GM19324 (cell line): ENCODE measurements at regions not wholly inside any gene's neighbourhood (a gene's known extent, or its start where the extent isn't known, plus 50 kb on each side); places are given as distances from the start of the nearest gene placed in this dataset.
"Not testable (repeated sequence)": the region's sequence is repeated elsewhere in the genome, so short reads cannot be mapped to it uniquely, and the experiment has no call there.

Experiments
- ATAC-seq: cut with Tn5 transposase; IDR thresholded peaks from one replicate; pipeline ENCODE4 v1.9.1; 2021; ENCODE audit warnings: mild to moderate bottlenecking, moderate library complexity; ENCODE audit not compliant: unreplicated experiment, low FRiP score

DNA sequence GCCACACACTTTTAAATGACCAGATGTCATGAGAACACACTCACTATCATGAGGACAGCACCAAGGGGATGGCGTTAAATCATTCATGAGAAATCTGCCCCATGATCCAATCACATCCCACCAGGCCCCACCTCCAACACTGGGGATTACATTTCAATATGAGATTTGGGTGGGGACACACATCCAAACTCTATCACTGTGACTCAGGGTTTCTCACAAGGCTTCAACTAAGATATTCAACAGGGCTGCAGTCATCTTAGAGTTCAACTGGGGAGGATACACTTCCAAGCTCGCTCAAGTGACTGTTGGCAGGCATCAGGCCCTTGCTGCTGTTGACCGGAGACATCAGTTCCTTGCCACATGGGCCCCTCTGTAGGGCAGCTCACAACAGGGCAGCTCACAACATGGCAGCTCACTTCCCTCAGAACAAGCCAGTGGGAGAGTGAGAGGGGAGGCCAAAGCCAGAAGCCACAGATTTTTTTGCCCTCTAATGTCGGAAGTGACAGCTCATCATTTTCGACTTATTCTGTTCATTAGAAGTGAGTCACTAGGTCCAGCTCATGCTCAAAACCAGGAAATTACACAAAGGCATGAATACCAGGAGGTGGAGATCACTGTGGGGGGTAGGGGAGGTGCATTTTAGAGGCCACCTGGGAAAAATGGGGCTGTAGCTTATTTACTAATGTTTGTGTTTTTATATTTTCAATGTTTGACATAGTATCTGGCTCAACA, 50.8 kb upstream of the PTHLH start:
- no peak for ATAC-seq

DNA sequence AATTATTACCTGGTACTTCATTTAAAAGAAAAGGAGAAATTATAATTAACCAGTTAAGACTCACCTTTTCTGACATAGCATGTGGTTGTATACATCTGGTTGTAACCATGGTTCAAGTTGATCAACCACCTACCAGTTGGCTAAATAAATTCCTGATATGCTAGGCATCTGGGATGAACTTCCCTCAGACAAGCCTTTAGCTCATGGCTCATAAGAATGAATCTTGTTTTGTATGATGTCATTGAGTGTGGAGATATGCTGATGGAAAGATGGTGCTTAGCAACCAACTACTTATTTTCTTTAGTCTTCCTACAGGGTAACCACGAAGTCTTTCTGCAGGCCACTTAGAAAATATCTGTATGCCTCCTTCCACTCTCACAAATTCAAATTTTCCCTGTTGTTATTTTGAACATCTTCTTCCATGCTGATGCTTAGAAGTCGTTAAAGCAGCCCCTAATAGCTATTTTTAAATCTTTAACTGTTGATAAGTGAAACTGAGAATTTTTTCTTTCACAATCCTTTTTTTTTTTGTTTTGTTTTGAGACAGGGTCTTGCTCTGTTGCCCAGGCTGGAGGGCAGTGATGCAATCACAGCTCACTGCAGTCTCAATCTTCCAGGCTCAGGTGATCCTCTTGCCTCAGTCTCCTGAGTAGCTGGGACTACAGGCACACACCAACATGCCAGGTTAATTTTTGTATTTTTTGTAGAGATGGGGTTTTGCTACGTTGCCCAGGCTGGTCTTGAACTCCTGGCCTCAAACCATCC, 51.9 kb upstream of the PTHLH start:
- ATAC-seq, result no peak

DNA sequence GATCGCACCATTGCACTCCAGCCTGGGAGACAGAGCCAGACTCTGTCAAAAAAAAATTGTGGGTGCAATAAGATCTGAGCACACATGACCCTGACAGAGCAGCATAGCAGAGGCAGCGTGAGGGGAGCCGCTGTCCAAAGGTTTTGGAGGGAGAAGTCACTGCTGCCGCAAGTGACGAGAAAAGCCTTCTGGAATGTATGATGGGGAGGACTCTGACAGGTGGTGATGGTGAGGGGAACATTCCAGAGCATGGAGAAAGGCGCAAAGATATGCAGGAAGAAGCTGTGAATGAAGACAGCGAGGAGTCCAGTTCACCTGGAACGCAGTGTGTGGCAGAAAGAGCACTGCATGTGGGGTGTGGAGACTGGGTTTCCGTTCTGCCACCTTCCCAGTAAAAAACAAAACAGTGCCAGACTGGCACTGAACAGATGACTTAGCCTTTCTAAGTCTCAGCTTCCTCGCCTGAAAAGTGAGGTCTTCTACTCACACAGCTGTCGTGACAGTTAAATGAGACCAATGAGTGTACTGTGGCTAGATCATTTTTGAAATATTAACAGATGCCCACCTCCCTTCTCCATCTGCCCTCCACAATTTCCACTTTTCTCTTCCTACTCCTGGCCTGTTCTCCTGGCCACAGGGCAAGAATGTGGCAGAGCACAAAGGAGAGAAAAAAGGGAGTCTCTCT, 53.4 kb upstream of the PTHLH start:
- no peak for ATAC-seq

DNA sequence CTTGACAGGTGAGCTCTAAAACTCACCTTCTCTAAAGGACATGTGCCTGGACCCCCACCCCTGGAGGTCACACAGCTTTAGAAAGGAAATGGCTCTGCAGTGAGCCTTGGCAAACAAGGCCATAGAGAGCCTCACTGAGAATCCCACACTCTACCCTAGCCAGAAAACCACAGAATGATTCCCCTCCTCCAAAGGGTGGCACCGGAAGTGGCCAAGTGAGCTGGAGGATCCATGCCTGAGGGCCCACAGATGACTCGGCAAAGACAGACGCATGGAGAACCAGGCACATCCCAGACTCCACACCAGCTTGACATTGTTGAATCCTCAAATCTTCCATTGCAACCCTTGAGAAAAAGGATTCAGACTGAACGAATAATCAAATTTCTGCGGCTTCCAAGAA, 54.2 kb upstream of the PTHLH start:
- ATAC-seq, result no peak

DNA sequence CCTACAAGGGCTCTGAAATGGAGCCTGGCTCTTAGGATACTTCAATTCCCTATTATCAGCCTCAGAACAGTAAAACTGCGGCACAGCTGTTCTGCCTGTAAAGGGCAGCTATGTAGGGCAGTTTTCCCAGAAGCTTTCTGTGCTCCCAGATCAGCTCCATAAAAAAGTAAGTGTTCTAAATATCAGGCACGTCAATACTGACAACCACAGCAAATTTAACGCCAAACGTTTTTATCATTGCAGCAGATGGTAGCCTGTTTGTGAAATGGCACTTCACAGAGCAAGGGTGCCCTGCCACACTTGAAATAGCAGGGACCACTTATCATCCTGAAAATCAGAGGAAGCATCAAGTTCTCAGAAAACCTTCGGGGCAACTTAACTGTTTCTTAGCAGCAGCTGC, 54.8 kb upstream of the PTHLH start:
- no peak for ATAC-seq

DNA sequence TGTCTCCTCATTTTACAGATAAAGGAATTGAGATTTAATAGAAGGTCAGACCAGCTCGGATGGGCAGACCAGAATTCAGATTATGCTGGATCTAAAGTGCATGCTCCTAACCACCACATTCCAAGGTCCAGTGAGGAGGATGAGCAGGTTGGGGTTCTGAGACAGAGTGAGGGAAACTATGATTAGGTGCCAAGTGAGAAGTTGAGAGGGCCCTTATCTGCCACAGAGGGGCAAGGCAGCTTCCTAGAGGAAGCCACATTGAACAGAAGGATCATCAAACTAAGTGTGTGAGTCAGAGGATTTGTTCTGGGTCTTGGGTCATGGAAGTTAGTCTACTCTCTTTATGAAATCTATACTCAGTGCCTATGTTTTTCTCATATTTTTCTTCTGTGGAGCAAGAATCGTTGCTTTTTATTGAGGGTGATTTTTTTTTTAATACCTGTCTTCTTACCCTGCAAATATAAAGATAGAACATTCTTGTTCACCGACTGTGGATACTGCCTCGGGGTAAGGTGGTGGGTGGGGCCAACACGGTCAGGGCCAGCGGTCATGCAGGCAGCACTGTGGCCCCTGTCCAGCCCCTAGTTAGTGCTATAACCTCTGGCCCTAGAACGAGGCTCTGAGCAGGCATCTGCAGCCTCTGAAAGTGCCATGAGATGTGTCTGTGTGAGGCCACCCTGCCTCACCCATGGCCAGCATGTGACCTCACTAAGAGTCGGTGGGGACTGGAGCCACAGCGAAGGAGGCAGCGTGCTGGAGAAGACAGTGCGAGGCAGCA, 55.6 kb upstream of the PTHLH start:
- no peak for ATAC-seq

DNA sequence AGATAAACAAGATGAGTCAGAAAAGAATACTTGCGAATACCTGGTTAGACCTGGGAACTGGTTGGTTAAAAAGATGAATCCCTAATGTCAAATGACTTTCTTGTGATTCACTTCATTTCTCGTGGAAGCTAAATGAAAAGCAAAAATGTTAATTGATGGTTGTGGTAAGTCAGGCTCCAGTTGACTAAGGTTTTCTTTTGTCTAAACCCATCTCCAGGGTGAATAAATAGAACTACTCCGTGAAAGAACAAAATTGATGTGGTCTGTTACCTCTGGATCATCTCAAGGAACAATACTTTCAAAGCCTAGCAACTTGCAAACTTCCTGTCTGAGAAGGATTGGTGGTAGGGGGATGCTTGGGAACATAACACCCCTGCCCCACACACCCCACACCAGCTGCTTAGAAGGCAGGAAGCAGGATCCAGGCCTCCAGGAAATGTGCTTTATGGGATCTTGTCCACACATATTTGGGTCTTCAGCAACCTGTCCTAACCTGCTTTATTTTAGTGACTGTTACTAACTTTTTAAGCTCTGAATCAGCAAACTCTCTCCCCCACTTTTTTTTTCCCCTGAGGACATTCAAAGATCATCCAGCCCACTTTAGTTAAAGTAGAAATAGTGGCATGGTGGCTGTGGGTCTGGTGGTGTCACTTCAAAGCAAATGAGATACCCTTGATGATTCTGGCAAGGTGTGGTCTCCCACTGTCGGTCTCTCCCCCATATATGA, 60.4 kb upstream of the PTHLH start:
- no peak for ATAC-seq

DNA sequence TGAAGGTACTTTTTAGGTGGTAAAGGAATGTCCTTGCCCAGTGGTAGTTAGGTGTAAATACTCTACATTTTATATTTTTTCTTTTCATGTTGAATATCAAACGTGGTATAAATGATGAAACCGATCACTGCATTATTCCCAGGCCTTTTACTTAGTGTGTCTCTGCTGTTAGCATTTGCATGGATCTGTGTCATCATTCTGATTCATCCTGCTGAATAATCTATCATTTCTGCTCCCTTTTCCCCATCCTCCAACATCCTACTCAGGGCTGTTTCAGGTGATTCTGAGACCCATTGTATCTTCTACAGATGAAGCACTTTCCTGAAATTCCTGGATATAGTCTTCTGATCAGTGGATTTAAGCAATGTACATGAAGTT, 61.0 kb upstream of the PTHLH start:
- ATAC-seq, result no peak

DNA sequence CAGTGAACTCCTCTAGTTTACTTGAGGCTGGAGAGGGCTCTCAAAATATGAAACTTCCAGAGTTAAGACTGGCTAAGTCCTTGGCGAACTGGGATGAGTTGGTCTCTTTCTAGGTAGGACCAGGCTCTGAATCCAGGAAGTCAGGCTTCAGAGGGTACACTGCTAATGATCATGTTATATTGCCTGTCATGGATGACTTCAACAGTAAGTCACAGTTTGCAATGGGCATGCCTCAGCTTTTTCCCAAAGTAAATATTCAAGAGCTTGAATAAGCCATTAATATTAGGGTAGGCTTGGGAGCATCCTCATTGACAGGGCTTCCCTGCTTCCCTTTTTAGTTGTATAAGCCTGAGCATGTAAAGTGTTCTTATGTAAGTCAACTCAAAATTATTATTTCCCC, 61.7 kb upstream of the PTHLH start:
- no peak for ATAC-seq

DNA sequence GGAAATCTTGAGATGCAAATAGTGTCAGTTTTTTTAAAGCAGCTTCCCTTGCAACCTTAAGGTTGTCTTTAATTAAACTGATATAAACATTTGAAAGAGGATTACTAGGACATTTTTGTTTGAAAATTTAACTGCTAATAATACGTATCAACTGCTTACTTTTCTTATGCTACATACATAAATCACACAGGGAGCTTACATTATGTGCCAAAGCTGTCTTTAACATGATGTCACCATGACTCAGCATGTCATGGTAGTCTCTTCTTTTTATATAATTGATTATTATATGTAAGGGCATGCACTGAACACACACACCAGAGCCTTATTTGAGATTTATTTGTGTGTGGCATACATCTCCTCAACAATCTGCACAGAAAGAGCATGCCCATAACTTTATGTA, 63.0 kb upstream of the PTHLH start:
- no peak for ATAC-seq

DNA sequence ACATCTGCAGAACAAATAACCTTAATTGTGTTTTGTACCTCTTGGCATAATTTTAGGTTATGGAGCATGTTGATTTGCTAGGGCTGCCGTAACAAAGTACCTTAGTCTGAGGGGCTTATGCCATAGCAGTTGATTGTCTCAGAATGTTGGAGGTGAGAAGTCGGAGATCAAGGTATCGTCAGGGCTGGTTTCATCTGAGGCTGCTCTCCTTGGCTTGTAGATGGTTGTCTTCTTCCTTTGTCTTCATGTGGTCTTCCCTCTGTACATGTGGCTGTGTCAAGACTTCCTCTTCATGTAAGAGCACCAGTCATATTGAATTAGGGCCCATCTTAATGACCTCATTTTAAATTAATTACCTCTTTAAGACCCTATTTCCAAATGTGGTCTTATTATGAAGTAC, 64.4 kb upstream of the PTHLH start:
- no peak for ATAC-seq

DNA sequence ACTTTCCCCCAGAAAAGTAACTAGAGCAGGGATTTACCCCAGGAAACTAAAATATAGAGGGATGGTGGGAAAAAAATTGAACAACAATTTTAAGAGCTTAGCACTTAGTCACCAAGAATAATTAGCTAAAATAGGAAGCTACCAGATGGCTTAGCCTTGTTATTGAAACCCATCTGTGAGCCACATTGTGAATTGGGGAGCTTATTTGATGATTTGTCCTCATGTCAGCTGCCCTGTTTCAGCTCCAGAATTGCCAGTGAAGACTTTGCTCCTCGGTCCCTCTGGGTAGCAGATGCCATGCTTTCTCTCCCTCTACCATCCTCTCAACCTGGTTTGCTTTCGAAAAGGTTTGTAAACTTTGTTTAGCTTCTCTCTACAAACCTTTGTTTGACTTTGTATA, 67.7 kb upstream of the PTHLH start:
- no peak for ATAC-seq

DNA sequence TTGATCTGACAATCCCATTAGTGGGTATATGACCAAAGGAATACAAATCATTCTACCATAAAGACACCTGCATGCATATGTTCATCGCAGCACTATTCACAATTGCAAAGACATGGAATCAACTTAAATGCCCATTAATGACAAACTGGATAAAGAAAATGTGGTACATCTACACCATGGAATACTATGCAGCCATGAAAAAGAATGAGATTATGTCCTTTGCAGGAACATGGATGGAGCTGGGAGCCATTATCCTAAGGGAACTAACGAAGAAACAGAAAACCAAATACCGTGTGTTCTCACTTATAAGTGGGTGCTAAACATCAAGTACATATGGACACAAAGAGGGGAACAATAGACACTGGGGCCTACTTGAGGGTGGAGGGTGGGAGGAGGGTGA, 74.1 kb upstream of the PTHLH start:
- not testable (repeated sequence) for ATAC-seq

DNA sequence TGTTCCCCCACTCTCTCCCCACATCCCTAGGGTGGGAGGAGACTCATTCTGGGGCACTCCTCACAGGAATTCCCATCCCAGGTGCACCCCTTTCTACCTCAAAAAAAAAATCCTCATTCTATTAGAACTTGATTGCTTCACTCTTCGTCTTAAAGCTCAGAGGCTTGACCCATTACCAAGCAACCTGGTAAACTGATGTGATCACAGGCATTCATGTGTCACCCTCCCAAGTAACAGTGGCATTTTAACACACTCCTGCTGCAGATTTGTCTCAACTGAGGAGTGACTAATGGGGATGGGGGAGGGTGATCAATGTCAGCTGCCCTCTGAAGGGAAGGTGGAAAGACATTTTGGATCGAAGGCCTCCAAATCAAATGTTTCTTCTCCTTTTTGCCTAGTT, 78.1 kb upstream of the PTHLH start:
- ATAC-seq, result no peak

DNA sequence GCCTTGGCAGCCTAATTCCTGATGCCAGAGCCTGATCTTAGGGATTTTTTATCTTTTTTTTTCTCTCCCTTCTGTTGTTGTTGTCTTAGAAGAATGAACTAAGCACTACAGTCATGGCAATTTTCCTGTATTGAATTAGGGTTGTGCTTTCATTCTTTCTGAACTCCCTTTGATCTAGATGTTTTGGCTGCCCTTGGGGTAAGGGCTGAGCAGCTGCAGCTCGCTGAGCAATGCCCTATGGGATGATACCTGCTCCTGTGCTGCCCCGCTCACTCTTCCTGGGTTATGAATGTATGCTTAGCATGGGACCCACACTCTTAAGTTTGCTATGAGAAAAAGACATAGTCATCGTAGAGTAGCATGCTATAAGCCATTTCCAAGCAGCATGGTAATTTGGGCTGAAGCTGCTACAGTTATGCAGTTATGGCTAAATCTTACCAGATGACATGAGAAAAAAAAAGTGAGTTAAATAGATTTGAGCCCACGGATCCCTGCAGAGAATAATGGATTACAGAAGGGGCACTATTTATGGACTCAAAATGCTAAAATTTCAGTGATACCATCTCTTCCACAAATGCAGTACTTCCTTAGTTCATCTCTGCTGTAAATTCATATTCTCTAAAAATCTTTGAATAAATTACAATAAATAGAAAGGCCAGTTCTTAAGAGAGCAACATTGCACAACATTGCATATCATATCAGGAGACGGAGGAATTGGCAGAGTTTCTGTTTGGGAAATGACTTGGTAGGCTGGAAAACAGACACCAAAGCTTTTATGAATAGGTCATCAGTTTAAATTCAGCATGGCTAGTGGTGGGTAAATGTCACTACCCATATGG, 79.2 kb upstream of the PTHLH start:
- ATAC-seq, result no peak

DNA sequence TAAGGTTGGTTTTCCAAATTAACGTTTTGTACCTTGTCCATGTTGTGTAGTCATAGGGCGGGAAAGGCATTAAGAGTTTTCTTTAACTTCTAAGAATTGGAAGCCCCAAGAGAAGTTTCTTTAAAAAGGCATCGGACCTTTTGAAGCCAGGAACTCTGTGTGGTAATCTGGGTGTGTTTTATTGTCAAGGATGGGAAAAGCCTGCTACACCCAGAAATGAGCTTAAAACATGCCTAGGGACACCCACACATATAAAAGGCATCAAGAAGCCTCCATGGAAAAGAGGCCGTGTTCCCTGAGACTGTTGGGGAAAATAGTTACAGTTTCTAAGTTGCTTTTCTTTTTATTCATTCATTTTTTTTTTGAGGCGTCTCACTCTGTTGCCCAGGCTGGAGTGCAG, 81.0 kb upstream of the PTHLH start:
- no peak for ATAC-seq

DNA sequence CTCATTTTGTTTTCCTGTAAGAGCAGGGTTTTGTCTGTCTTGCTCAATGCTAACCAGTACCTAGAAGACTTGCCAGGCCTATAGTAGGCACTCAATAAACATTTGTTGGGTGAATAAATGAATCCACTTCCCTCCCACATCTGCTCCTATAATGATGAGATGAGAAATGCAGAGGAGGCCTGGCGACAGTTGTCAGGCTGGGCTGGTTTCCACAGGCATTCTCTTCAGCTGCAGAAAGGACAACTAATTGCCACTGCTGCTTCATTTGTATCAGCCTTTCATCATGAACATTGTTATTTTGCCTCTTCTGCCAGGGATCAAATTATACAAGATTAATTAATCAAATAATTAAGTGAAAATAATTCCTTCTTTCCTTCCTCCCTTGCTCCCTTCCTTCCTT, 82.0 kb upstream of the PTHLH start:
- ATAC-seq, result no peak

DNA sequence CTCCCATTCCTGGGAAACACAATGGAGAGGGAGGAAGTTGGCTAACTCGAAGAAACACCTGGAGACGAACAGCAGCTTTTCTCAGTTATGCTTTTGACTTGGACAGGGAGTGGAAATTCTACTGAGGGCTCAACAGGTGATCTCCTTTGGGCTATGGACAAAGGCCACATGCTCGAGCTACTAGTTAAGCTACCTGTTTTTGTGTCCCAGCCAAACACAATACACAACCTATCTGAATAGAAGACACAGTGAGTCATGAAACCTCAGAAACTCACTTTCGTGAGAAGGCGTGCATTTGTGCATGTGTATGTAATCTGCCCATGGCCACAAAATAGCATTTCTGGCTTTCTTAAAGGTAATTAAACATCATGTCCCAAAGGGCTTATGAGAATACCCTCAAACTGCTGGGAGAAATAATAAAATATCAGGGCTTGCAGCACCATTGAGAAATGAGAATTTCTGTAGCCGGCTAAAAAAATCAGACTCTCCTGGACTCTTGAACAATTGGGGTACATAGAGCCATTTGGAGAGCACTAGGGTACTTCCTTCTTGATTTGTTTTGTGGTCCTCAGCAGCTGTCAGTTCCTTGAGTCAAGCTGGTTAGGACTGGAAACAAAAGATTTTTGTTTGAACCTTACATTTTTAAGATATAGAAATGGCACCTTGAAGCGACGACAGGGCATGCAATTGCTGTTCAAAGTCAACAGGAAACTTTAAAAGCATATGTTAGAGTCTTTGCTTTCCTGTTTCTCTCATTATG, 85.5 kb upstream of the PTHLH start:
- no peak for ATAC-seq

DNA sequence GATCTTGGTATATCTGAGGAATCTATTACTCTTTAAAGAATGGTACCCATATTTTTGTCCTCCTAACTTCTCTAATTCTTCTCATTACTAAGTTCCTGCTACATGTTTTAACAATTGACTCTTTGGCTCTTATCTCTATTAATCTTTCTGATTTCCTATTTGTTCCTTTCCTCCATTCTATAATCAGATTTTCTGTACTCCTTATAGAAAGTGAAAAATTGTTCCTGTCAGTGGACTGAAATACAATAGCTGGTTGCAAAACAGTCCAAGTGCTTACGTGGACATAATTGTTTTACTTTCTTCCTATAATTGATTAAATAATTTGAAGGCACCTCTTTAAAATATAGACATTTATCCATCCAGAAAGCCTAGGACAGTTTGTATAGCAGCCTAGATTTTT, 86.7 kb upstream of the PTHLH start:
- no peak for ATAC-seq
